HG03060 (cell line): ENCODE measurements at regions not wholly inside any gene's neighbourhood (a gene's known extent, or its start where the extent isn't known, plus 50 kb on each side); places are given as distances from the start of the nearest gene placed in this dataset.

ENCODE experiments used
- ATAC-seq: cut with Tn5 transposase; IDR thresholded peaks from one replicate; pipeline ENCODE4 v1.9.1; 2021; ENCODE audit warnings: low read depth, moderate number of reproducible peaks; ENCODE audit not compliant: unreplicated experiment

DNA sequence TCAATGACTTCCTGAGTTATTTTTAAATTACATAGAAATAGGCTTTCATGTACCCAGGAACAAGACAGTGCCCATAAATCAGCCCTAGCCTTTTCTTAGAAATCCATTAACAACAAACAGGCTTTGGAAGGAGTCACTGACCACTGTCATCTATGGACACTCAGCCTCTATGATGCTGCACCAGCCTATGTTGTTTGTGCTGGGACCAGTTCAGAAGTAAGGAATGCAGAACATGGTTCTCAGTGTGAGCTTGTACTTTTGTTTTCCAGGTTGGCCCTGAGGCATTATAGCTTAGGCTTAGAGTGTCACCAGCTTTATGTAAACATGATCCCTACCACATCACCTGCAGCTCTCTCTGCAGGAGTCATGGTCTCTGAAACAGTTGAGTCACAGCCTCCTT, 335.7 kb upstream of the CDH7 start:
- ATAC-seq = no peak

- ATAC-seq = no peak
Observed at GRCh38 chr18:65414501-65414900, 336.3 kb upstream of the CDH7 start.

GRCh38 chr18:65411061-65411460, 339.8 kb upstream of the CDH7 start:
- no peak for ATAC-seq

- ATAC-seq = no peak
Observed at GRCh38 chr18:65409261-65409660, 341.6 kb upstream of the CDH7 start.

- no peak for ATAC-seq
Observed at GRCh38 chr18:65403534-65403933, 347.3 kb upstream of the CDH7 start.

- no peak for ATAC-seq
Observed at GRCh38 chr18:65399091-65399490, 351.7 kb upstream of the CDH7 start.

GRCh38 chr18:65398347-65399075, 352.3 kb upstream of the CDH7 start:
- ATAC-seq = no peak

- no peak for ATAC-seq
Observed at GRCh38 chr18:65380986-65381385, 369.8 kb upstream of the CDH7 start.

GRCh38 chr18:65380571-65380970, 370.2 kb upstream of the CDH7 start:
- ATAC-seq = no peak

DNA sequence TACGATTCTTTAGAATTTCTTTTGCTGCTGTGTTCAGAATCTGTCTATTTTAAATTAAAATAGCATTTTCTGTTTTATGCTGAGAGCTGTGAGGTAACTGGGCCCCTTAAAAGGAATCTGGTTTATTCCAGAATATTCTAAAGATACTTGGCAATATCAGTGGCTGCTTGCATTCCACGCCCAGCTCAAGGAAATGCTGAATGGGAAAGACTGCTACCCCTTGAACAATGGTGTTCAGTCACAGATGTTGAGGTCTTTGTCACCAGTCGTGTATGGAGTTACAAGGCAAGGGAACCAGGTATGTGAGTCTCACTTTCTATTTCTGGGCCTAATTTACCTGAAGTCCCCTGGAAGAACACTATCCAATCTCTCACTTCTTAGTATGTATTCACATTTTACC, 377.9 kb upstream of the CDH7 start:
- no peak for ATAC-seq

DNA sequence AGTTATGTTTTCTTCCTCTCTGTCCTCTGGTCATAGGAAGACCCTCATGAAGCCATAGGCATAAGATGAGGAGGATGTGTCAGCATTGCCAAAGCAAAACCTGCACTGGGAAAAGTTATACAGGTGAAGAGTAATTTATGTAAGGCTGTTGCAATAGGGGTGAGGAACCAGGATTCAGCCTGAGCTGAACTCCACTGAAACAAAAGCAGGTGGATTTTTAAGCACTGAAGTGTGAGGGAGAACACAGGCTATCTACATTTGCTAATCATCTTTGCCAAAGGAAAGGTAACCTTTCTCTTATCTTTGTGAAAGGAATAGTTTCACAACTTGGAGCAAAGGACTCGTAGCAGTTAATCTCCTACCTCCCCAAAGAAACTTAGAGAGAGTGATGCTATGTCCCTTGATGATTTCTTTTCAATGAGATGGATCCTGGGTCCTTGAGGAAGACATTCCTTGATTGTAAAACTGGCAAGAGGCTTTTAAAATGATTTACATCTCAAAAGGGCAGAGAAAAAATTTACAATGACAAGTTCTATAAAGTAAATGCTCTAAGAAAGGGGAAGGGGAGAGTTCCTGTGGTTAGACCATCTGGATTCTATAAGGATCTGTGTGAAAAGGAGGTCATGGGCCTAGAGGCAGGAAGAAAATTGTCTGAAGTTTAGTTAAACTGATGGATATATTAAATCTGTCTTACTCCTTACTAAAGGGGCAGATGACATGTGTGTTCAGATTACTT, 385.4 kb upstream of the CDH7 start:
- no peak for ATAC-seq

DNA sequence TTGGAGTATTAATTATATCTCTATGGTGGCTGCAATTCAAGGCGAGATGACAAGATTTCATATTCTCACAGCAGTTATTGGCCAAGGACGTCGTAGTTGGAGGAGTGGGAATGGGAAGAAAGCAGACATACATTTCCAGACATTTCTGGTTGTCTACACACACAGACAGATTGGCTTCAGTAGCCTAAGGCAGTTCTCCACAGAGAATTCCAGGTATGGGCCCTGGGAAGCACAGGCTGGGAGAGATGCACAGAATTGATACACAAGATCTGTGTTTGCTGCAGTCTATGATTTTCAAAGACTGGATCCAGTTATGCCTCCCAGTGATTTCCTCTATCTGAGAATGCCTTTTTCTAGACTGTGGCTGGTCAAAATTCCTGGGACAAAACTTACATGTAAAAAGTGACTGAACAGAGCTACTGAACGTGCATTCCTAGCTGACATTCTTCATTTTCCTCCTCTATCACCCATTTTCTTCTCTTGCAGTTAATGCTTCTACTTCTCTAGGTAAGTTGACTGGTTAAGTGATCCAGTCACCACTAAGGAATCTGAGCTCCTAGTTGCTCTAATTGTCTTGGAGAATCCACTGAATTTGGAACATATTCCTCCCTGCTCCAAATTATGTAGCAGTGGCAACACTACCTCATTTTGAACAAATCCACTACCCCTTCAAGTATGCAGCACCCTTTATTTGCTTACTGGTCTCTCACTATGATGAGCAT, 386.7 kb upstream of the CDH7 start:
- no peak for ATAC-seq

GRCh38 chr18:65363011-65363410, 387.8 kb upstream of the CDH7 start:
- no peak for ATAC-seq

DNA sequence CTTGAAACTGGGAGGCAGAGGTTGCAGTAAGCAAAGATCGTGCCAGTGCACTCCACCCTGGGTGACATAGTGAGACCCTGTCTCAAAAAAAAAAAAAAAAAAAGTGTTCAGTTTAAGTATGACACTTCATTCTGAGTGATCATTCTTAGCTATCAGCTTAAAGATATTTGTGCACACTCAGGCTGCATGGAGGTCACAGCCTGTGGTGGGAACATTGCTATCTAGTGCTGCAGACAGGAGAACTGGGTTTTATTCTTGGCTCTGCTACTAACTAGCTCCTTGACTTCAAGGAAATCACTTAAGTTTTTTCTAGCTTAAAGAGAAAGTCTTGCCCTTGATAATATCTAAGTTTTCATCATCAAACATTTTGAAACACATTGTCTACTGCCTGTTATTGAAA, 391.3 kb upstream of the CDH7 start:
- no peak for ATAC-seq

DNA sequence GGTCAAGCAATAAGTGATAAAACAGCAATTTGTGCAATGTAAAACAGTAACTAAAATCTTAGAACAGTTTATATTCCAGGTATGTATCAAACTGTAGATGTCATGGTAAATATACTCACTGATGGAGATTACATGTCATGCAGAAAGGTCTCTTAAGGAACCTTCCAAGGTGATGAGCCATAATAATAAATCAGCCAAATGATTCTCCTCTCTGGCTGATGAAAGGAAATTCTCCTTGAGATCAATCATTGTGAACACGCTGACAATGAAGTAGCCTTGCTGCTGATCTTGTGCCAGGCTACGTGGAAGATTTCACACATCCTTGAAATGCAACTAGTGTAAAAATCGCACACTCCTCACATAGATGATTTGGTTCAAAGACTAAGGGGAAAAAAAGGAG, 392.5 kb upstream of the CDH7 start:
- no peak for ATAC-seq

DNA sequence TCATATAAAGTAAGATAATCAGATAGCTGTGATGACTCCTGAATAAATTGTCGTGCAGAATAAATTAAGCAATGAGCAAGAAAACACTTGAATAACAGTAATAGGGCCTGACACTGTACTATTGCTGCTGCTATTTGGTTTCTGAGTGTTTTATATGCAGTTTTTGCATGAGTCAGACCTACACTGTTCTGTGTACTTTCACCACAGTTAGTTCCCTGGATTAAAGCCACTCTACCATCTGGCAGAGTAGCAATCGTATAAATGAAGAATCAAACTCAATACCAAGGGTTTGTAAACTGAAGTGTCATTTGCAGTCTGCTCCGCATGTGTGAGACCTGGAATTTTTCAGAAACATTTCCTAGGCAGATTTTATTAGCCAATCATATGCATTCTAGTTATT, 398.6 kb upstream of the CDH7 start:
- no peak for ATAC-seq

- no peak for ATAC-seq
Observed at GRCh38 chr18:65349635-65350034, 401.2 kb upstream of the CDH7 start.

- no peak for ATAC-seq
Observed at GRCh38 chr18:65347446-65347845, 403.4 kb upstream of the CDH7 start.

GRCh38 chr18:65346086-65346485, 404.7 kb upstream of the CDH7 start:
- no peak for ATAC-seq

- no peak for ATAC-seq
Observed at GRCh38 chr18:65343571-65343970, 407.2 kb upstream of the CDH7 start.

DNA sequence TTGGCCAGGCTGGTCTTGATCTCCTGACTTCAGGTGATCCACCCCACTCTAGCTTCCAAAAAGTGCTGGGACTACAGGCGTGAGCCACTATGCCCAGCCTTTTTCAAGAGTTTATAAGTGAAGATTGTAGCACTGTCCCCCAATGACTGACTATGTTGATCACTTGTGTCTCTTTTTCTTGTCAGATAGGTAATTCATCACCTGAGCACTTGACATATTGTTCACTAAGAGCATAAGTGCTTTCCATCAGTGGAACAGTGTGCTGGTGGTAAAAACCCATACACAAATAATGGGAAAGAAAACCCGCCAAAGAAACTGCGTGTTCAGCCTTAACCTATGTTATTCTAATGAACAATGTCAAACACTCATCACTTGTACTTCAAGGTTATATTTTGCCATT, 414.4 kb upstream of the CDH7 start:
- no peak for ATAC-seq

- no peak for ATAC-seq
Observed at GRCh38 chr18:65329010-65329409, 421.8 kb upstream of the CDH7 start.
